Activated naive CD4-positive, alpha-beta T cell treated with anti-CD3 and anti-CD28 coated beads, Interleukin-2, amount 50 U/mL, for 24 hours (primary cell): ENCODE measurements at regions not wholly inside any gene's neighbourhood (a gene's known extent, or its start where the extent isn't known, plus 50 kb on each side); places are given as distances from the start of the nearest gene placed in this dataset.
"Not testable (repeated sequence)": the region's sequence is repeated elsewhere in the genome, so short reads cannot be mapped to it uniquely, and the experiment has no call there.

Source experiments
- H3K27ac Mint-ChIP-seq: one replicate; pipeline ENCODE4 v1.8.0; 2021; ENCODE audit warnings: mild to moderate bottlenecking, mixed read lengths
- H3K27me3 Mint-ChIP-seq: one replicate; pipeline ENCODE4 v1.8.0; 2021; ENCODE audit warnings: mixed read lengths
- H3K36me3 Mint-ChIP-seq: one replicate; pipeline ENCODE4 v1.8.0; 2021; ENCODE audit warnings: mixed read lengths
- H3K4me1 Mint-ChIP-seq: one replicate; pipeline ENCODE4 v1.8.0; 2021; ENCODE audit warnings: mixed read lengths
- H3K4me3 Mint-ChIP-seq: one replicate; pipeline ENCODE4 v1.8.0; 2021; ENCODE audit warnings: mild to moderate bottlenecking, mixed read lengths
- H3K9me3 Mint-ChIP-seq: one replicate; pipeline ENCODE4 v1.8.0; 2021; ENCODE audit warnings: mixed read lengths

GRCh38 chr1:181918880-181919525 is 142.5 kb downstream of the ZNF648 start:
- no peaks in the 10 kb centered on the region for H3K4me1 Mint-ChIP-seq
- H3K4me3 Mint-ChIP-seq, result no peak overlapping the region
- peaks cover 10% of the 10 kb centered on the region for H3K27me3 Mint-ChIP-seq
- no peak overlapping the region for H3K27ac Mint-ChIP-seq
- H3K9me3 Mint-ChIP-seq, result no peaks in the 10 kb centered on the region
- H3K36me3 Mint-ChIP-seq, result no peaks in the 10 kb centered on the region

- Mint-ChIP-seq H3K27ac (no peak overlapping the region), H3K4me3 (no peak overlapping the region), H3K9me3 (no peaks in the 10 kb centered on the region)
These were observed 149.8 kb downstream of the ZNF648 start for GRCh38 chr1:181911715-181912114.

GRCh38 chr1:181910905-181911304 is 150.6 kb downstream of the ZNF648 start:
- Mint-ChIP-seq H3K27me3 (peaks cover 15% of the 10 kb centered on the region), H3K4me3 (no peak overlapping the region), H3K27ac (no peak overlapping the region), H3K4me1 (no peaks in the 10 kb centered on the region), H3K9me3 (no peaks in the 10 kb centered on the region), H3K36me3 (no peaks in the 10 kb centered on the region)

More at GRCh38 chr1:181911715-181912114, 149.8 kb downstream of the ZNF648 start:
- no peaks in the 10 kb centered on the region for H3K36me3 Mint-ChIP-seq
- no peaks in the 10 kb centered on the region for H3K4me1 Mint-ChIP-seq
- peaks cover 13% of the 10 kb centered on the region for H3K27me3 Mint-ChIP-seq

- no peak overlapping the region for H3K27ac Mint-ChIP-seq
- H3K4me3 Mint-ChIP-seq, result no peak overlapping the region
- no peaks in the 10 kb centered on the region for H3K36me3 Mint-ChIP-seq
- no peaks in the 10 kb centered on the region for H3K4me1 Mint-ChIP-seq
- peaks cover 15% of the 10 kb centered on the region for H3K27me3 Mint-ChIP-seq
- no peaks in the 10 kb centered on the region for H3K9me3 Mint-ChIP-seq
These were observed 152.5 kb downstream of the ZNF648 start for GRCh38 chr1:181909010-181909409.

GRCh38 chr1:181906631-181907030 is 154.9 kb downstream of the ZNF648 start:
- Mint-ChIP-seq H3K27me3 (peaks cover 15% of the 10 kb centered on the region), H3K4me3 (no peak overlapping the region), H3K9me3 (no peaks in the 10 kb centered on the region), H3K4me1 (no peaks in the 10 kb centered on the region), H3K36me3 (no peaks in the 10 kb centered on the region), H3K27ac (no peak overlapping the region)

- Mint-ChIP-seq H3K27ac (no peak overlapping the region), H3K36me3 (no peaks in the 10 kb centered on the region), H3K4me1 (no peaks in the 10 kb centered on the region), H3K4me3 (no peak overlapping the region), H3K27me3 (peaks cover 12% of the 10 kb centered on the region), H3K9me3 (no peaks in the 10 kb centered on the region)
These were observed 155.4 kb downstream of the ZNF648 start for GRCh38 chr1:181905944-181906597.

GRCh38 chr1:181898773-181899172 is 162.7 kb downstream of the ZNF648 start:
- Mint-ChIP-seq H3K27ac (no peak overlapping the region), H3K4me3 (no peak overlapping the region), H3K4me1 (no peaks in the 10 kb centered on the region), H3K9me3 (no peaks in the 10 kb centered on the region), H3K27me3 (peaks cover 6% of the 10 kb centered on the region), H3K36me3 (no peaks in the 10 kb centered on the region)

GRCh38 chr1:181896824-181897223 is 164.7 kb downstream of the ZNF648 start:
- Mint-ChIP-seq H3K27ac (no peak overlapping the region), H3K4me3 (no peak overlapping the region), H3K4me1 (no peaks in the 10 kb centered on the region), H3K27me3 (peaks cover 6% of the 10 kb centered on the region), H3K9me3 (no peaks in the 10 kb centered on the region), H3K36me3 (no peaks in the 10 kb centered on the region)

GRCh38 chr1:181894439-181894859 is 167.1 kb downstream of the ZNF648 start:
- Mint-ChIP-seq H3K9me3 (peaks cover 4% of the 10 kb centered on the region), H3K27me3 (peaks cover 6% of the 10 kb centered on the region), H3K4me1 (no peaks in the 10 kb centered on the region), H3K36me3 (no peaks in the 10 kb centered on the region), H3K4me3 (no peak overlapping the region), H3K27ac (no peak overlapping the region)

GRCh38 chr1:181893937-181894336 is 167.6 kb downstream of the ZNF648 start:
- Mint-ChIP-seq H3K27ac (no peak overlapping the region), H3K9me3 (peaks cover 4% of the 10 kb centered on the region), H3K4me1 (no peaks in the 10 kb centered on the region), H3K27me3 (peaks cover 6% of the 10 kb centered on the region), H3K4me3 (no peak overlapping the region), H3K36me3 (no peaks in the 10 kb centered on the region)

- not testable (repeated sequence) for H3K4me1 Mint-ChIP-seq, H3K9me3 Mint-ChIP-seq, H3K27ac Mint-ChIP-seq, H3K4me3 Mint-ChIP-seq, H3K27me3 Mint-ChIP-seq, H3K36me3 Mint-ChIP-seq
These were observed 168.4 kb downstream of the ZNF648 start for GRCh38 chr1:181893150-181893549.

GRCh38 chr1:181872562-181872961 is 188.9 kb downstream of the ZNF648 start:
- Mint-ChIP-seq H3K27ac (no peak overlapping the region), H3K9me3 (peaks cover 31% of the 10 kb centered on the region), H3K4me3 (no peak overlapping the region), H3K4me1 (no peaks in the 10 kb centered on the region), H3K27me3 (peaks cover 20% of the 10 kb centered on the region), H3K36me3 (no peaks in the 10 kb centered on the region)

- Mint-ChIP-seq H3K4me3 (no peak overlapping the region), H3K27ac (no peak overlapping the region), H3K27me3 (peaks cover 7% of the 10 kb centered on the region), H3K4me1 (no peaks in the 10 kb centered on the region), H3K36me3 (no peaks in the 10 kb centered on the region), H3K9me3 (no peaks in the 10 kb centered on the region)
These were observed 197.8 kb downstream of the ZNF648 start for GRCh38 chr1:181863736-181864135.

GRCh38 chr1:181863006-181863405 is 198.5 kb downstream of the ZNF648 start:
- Mint-ChIP-seq H3K27ac (no peak overlapping the region), H3K4me1 (no peaks in the 10 kb centered on the region), H3K9me3 (no peaks in the 10 kb centered on the region), H3K4me3 (no peak overlapping the region), H3K27me3 (peaks cover 6% of the 10 kb centered on the region), H3K36me3 (no peaks in the 10 kb centered on the region)

- Mint-ChIP-seq H3K9me3 (no peaks in the 10 kb centered on the region), H3K27me3 (peaks cover 7% of the 10 kb centered on the region), H3K4me1 (no peaks in the 10 kb centered on the region), H3K36me3 (no peaks in the 10 kb centered on the region), H3K4me3 (no peak overlapping the region), H3K27ac (no peak overlapping the region)
These were observed 203.4 kb downstream of the ZNF648 start for GRCh38 chr1:181858135-181858534.
